HT1080 (cell line): ENCODE measurements at regions not wholly inside any gene's neighbourhood (a gene's known extent, or its start where the extent isn't known, plus 50 kb on each side); places are given as distances from the start of the nearest gene placed in this dataset.

Experiments
- DNase-seq: peaks from one replicate; pipeline ENCODE4 v3.0.0-alpha.2; 2015; ENCODE audit warnings: low read depth

GRCh38 chr15:35852818-35853624 lies 307.1 kb upstream of the DPH6 start:
- DNase-seq: no peak

- DNase-seq: no peak
Observed at GRCh38 chr15:35854316-35854715, 308.4 kb upstream of the DPH6 start.

- no peak for DNase-seq
Observed at GRCh38 chr15:35857567-35858226, 311.7 kb upstream of the DPH6 start.

- no peak for DNase-seq
Observed at GRCh38 chr15:35858707-35859106, 312.7 kb upstream of the DPH6 start.

- DNase-seq: no peak
Observed at GRCh38 chr15:35863655-35864054, 317.7 kb upstream of the DPH6 start.

GRCh38 chr15:35867356-35867755 lies 321.4 kb upstream of the DPH6 start:
- no peak for DNase-seq

GRCh38 chr15:35871282-35871681 lies 325.3 kb upstream of the DPH6 start:
- no peak for DNase-seq

- no peak for DNase-seq
Observed at GRCh38 chr15:35871812-35872211, 325.8 kb upstream of the DPH6 start.

GRCh38 chr15:35872577-35872976 lies 326.6 kb upstream of the DPH6 start:
- no peak for DNase-seq

- DNase-seq: peak; percentile 86
Observed at GRCh38 chr15:35874260-35874905, 328.4 kb upstream of the DPH6 start.

- DNase-seq: no peak
Observed at GRCh38 chr15:35876762-35877161, 330.8 kb upstream of the DPH6 start.

- peak; percentile 53 for DNase-seq
Observed at GRCh38 chr15:35880896-35881295, 334.9 kb upstream of the DPH6 start.

GRCh38 chr15:35885870-35886269 lies 339.9 kb upstream of the DPH6 start:
- DNase-seq: no peak

GRCh38 chr15:35886765-35887164 lies 340.8 kb upstream of the DPH6 start:
- DNase-seq: peak; percentile 16

- DNase-seq: no peak
Observed at GRCh38 chr15:35888815-35889214, 342.9 kb upstream of the DPH6 start.

- no peak for DNase-seq
Observed at GRCh38 chr15:35907511-35907910, 361.5 kb upstream of the DPH6 start.

- no peak for DNase-seq
Observed at GRCh38 chr15:35909414-35909813, 363.4 kb upstream of the DPH6 start.

GRCh38 chr15:35910227-35910626 lies 364.3 kb upstream of the DPH6 start:
- no peak for DNase-seq

- DNase-seq: no peak
Observed at GRCh38 chr15:35911052-35911777, 365.2 kb upstream of the DPH6 start.

GRCh38 chr15:35912196-35912595 lies 366.2 kb upstream of the DPH6 start:
- DNase-seq: peak; percentile 18

- DNase-seq: no peak
Observed at GRCh38 chr15:35914573-35914972, 368.6 kb upstream of the DPH6 start.

GRCh38 chr15:35921046-35921445 lies 375.1 kb upstream of the DPH6 start:
- DNase-seq: no peak
